ENCODE measurements at regions not wholly inside any gene's neighbourhood (a gene's known extent, or its start where the extent isn't known, plus 50 kb on each side); places are given as distances from the start of the nearest gene placed in this dataset.

- peak overlapping the region; percentile 90 for H2AFZ ChIP-seq (ENCODE audit: low read length)
- intact Hi-C loops (cut with micrococcal nuclease): loop anchor here (2.0 kb wide), 1 partner anchor 35 kb away; no protein-coding TSS in a partner anchor
- peak overlapping the region; percentile 86 for H3K4me2 ChIP-seq (ENCODE audit: low read length)
- H3K4me3 ChIP-seq (ENCODE audit: low read length): peak overlapping the region; percentile 72
- H3K36me3 ChIP-seq (ENCODE audit: low read depth, low read length): no peaks in the 10 kb centered on the region
- no peak for TF ChIP-seq EZH2phosphoT487 (IDR thresholded peaks at IDR 0.05; ENCODE audit: borderline replicate concordance, low read length)
- no peak for TF ChIP-seq CTCF (conservative IDR thresholded peaks at IDR 0.05; ENCODE audit: low read depth, low read length)
- TF ChIP-seq EZH2 (IDR thresholded peaks at IDR 0.05; ENCODE audit: low read length, unreplicated experiment): no peak
- H3K9me2 ChIP-seq (replicated peaks; ENCODE audit: low read length): no peaks in the 10 kb centered on the region
- no peaks in the 10 kb centered on the region for H3K9me3 ChIP-seq (ENCODE audit: low read length)
- ChIA-PET POLR2A (ENCODE audit: unreplicated experiment) (no interaction called here), CTCF (interaction anchor here (0.5 to 0.7 kb wide), 2 partner anchors 99 to 174 kb away, joined by 3 read pairs; no protein-coding TSS in a partner anchor)
- DNase-seq (peak; percentile 4), ATAC-seq (peak; percentile 34)
- H3K79me2 ChIP-seq (ENCODE audit: low read length): no peaks in the 10 kb centered on the region
- no peaks in the 10 kb centered on the region for H3K27me3 ChIP-seq (ENCODE audit: low read length)
- H3K27ac ChIP-seq (ENCODE audit: low read length): peak overlapping the region; percentile 59
- peak overlapping the region; percentile 74 for H3K9ac ChIP-seq (ENCODE audit: low read length)
- no peaks in the 10 kb centered on the region for H3F3A ChIP-seq (ENCODE audit: low read length, unreplicated experiment)
- no TSS peak for BruUV-seq (replicated peaks)
- no peaks in the 10 kb centered on the region for H4K20me1 ChIP-seq (ENCODE audit: low read length)
- H3K4me1 ChIP-seq (ENCODE audit: insufficient read depth, low read length): peaks cover 10% of the 10 kb centered on the region
These were observed 202.1 kb downstream of the OR13H1 start for GRCh38 chrX:131745942-131746489.

GRCh38 chrX:131746491-131746968, 202.7 kb downstream of the OR13H1 start:
- ChIA-PET CTCF (interaction anchor here (0.5 to 0.7 kb wide), 3 partner anchors 99 to 845 kb away, joined by 3 read pairs; no protein-coding TSS in a partner anchor), POLR2A (ENCODE audit: unreplicated experiment) (no interaction called here)
- peak overlapping the region; percentile 86 for H3K4me2 ChIP-seq (ENCODE audit: low read length)
- H3K4me1 ChIP-seq (ENCODE audit: insufficient read depth, low read length): peaks cover 10% of the 10 kb centered on the region
- peak overlapping the region; percentile 72 for H3K4me3 ChIP-seq (ENCODE audit: low read length)
- peak overlapping the region; percentile 59 for H3K27ac ChIP-seq (ENCODE audit: low read length)
- no peaks in the 10 kb centered on the region for H4K20me1 ChIP-seq (ENCODE audit: low read length)
- no peaks in the 10 kb centered on the region for H3K79me2 ChIP-seq (ENCODE audit: low read length)
- peak; percentile 75 for ATAC-seq
- H3K27me3 ChIP-seq (ENCODE audit: low read length): no peaks in the 10 kb centered on the region
- TF ChIP-seq EZH2 (IDR thresholded peaks at IDR 0.05; ENCODE audit: low read length, unreplicated experiment): no peak
- no peak for TF ChIP-seq EZH2phosphoT487 (IDR thresholded peaks at IDR 0.05; ENCODE audit: borderline replicate concordance, low read length)
- peak; percentile 58; the same call in 1 of the 2 replicates for TF ChIP-seq CTCF (conservative IDR thresholded peaks at IDR 0.05; ENCODE audit: low read depth, low read length)
- DNase-seq: peak; percentile 91
- H3F3A ChIP-seq (ENCODE audit: low read length, unreplicated experiment): no peaks in the 10 kb centered on the region
- H2AFZ ChIP-seq (ENCODE audit: low read length): peak overlapping the region; percentile 90
- no TSS peak for BruUV-seq (replicated peaks)
- intact Hi-C loops (cut with micrococcal nuclease): loop anchor here (2.0 kb wide), 1 partner anchor 36 kb away; no protein-coding TSS in a partner anchor
- H3K9me2 ChIP-seq (replicated peaks; ENCODE audit: low read length): no peaks in the 10 kb centered on the region
- H3K36me3 ChIP-seq (ENCODE audit: low read depth, low read length): no peaks in the 10 kb centered on the region
- no peaks in the 10 kb centered on the region for H3K9me3 ChIP-seq (ENCODE audit: low read length)
- peak overlapping the region; percentile 74 for H3K9ac ChIP-seq (ENCODE audit: low read length)

DNA sequence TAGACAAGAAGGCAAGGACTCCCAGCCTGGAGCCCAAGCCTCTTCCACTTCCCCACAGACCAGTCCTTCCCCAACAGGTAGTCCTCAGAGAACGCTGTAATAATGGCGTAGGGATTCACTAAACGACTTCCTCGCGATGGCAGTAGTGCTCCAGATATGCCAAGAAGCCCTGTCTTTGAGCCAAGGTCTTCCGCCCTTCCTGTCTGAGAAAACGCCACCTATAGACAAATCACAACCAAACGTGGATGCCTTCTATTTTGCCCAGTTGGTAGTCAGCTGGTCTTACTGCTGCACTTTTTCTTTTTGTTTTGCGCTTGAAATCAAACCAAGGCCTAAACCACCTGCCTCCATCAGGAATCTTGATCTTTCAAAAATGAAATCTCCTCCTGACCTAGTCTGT, 203.3 kb downstream of the OR13H1 start:
- Histone ChIP-seq H2AFZ (ENCODE audit: low read length) (peak overlapping the region; percentile 90), H3K27ac (ENCODE audit: low read length) (peak overlapping the region; percentile 59), H3K36me3 (ENCODE audit: low read depth, low read length) (no peaks in the 10 kb centered on the region), H3K9ac (ENCODE audit: low read length) (peak overlapping the region; percentile 74), H3K4me1 (ENCODE audit: insufficient read depth, low read length) (peaks cover 10% of the 10 kb centered on the region), H3K4me3 (ENCODE audit: low read length) (peak overlapping the region; percentile 72), H3K9me2 (replicated peaks; ENCODE audit: low read length) (no peaks in the 10 kb centered on the region), H3K79me2 (ENCODE audit: low read length) (no peaks in the 10 kb centered on the region), H3K4me2 (ENCODE audit: low read length) (peak overlapping the region; percentile 86), H3F3A (ENCODE audit: low read length, unreplicated experiment) (no peaks in the 10 kb centered on the region), H3K9me3 (ENCODE audit: low read length) (no peaks in the 10 kb centered on the region), H4K20me1 (ENCODE audit: low read length) (no peaks in the 10 kb centered on the region), H3K27me3 (ENCODE audit: low read length) (no peaks in the 10 kb centered on the region)
- ChIA-PET CTCF (interaction anchor here (0.6 kb wide), 1 partner anchor 846 kb away, joined by 3 read pairs; no protein-coding TSS in a partner anchor), POLR2A (ENCODE audit: unreplicated experiment) (no interaction called here)
- intact Hi-C loops (cut with micrococcal nuclease): loop anchor here (2.0 kb wide), 1 partner anchor 36 kb away; no protein-coding TSS in a partner anchor
- TF ChIP-seq EZH2 (IDR thresholded peaks at IDR 0.05; ENCODE audit: low read length, unreplicated experiment): no peak
- TF ChIP-seq CTCF (conservative IDR thresholded peaks at IDR 0.05; ENCODE audit: low read depth, low read length): peak; percentile 69
- no TSS peak for BruUV-seq (replicated peaks)
- peak; percentile 91 for DNase-seq
- peak; percentile 77 for ATAC-seq
